Kidney (tissue), 13 donors: ENCODE measurements at regions not wholly inside any gene's neighbourhood (a gene's known extent, or its start where the extent isn't known, plus 50 kb on each side); places are given as distances from the start of the nearest gene placed in this dataset.

ENCODE experiments used
- DNase-seq, 5 donors: peaks; one replicate each; pipeline ENCODE4 v3.0.0-alpha.2; 2013 to 2020
- FAIRE-seq: peaks from 2 replicates; lab custom pipeline; 2012; peaks lifted over from hg19 to GRCh38; lab: Jason Lieb, UNC
- H3K27ac ChIP-seq, 2 donors: one replicate each; pipeline ENCODE4 v1.7.0; 2013; ENCODE audit warnings: low read depth in 2 of 2, low read length in 2 of 2, inconsistent platforms in 1 of 2
- H3K27me3 ChIP-seq: one replicate; pipeline ENCODE4 v1.7.1; 2013; ENCODE audit warnings: low read length, inconsistent platforms; ENCODE audit not compliant: control insufficient read depth, insufficient read depth
- H3K36me3 ChIP-seq, 3 donors: one replicate each; pipeline versions ENCODE4 v1.7.0 to v1.7.1; 2013; ENCODE audit warnings: low read length in 3 of 3, control low read depth in 1 of 3, inconsistent platforms in 1 of 3; ENCODE audit not compliant: insufficient read depth in 3 of 3, control insufficient read depth in 2 of 3
- H3K4me1 ChIP-seq, 3 donors: one replicate each; pipeline versions ENCODE4 v1.7.0 to v1.7.1; 2013; ENCODE audit warnings: low read length in 3 of 3, inconsistent platforms in 1 of 3, low read depth in 1 of 3; ENCODE audit not compliant: control insufficient read depth in 2 of 3, insufficient read depth in 2 of 3
- H3K4me3 ChIP-seq, 3 donors: one replicate each; pipeline versions ENCODE4 v1.7.0 to v1.8.1; 2013; ENCODE audit warnings: low read length in 3 of 3, control low read depth in 1 of 3, inconsistent platforms in 1 of 3
- H3K9ac ChIP-seq, 3 donors: one replicate each; pipeline versions ENCODE4 v1.7.0 to v1.7.1; 2013; ENCODE audit warnings: low read length in 3 of 3, control low read depth in 1 of 3, inconsistent platforms in 1 of 3
- H3K9me3 ChIP-seq, 3 donors: one replicate each; pipeline versions ENCODE4 v1.7.0 to v1.7.1; 2013; ENCODE audit warnings: low read length in 3 of 3, control low read depth in 1 of 3, inconsistent platforms in 1 of 3; ENCODE audit not compliant: control insufficient read depth in 2 of 3, insufficient read depth in 1 of 3
- CTCF ChIP-seq: IDR thresholded peaks from 3 replicates; pipeline ENCODE4 v1.5.1; 2012; ENCODE audit warnings: mild to moderate bottlenecking, moderate library complexity, borderline replicate concordance; ENCODE audit not compliant: insufficient read depth; ENCODE audit errors: extremely low read depth
- intact Hi-C: fragments of 100-400 bp; cut with DNase I; formaldehyde crosslinking; loops from one replicate; pipeline ENCODE4 v1.11.1; 2022
- donor health status: control.
- donor health status: control.
- donor health status: control.
- donor health status: control.
- donor health status: control.
- donor health status: DM: yes; HTN: yes; CAD: no.
- donor health status: Normal renal cell carcinoma (clear cell type).

GRCh38 chr7:80324032-80324431 lies 187.8 kb downstream of the GNAT3 start:
- no peak overlapping the region for H3K27ac ChIP-seq
- intact Hi-C loops, result no loop called here
- no peak for FAIRE-seq

GRCh38 chr7:80319461-80319860 lies 184.8 kb downstream of the GNAI1 start:
- DNase-seq (no peak), FAIRE-seq (no peak)
- H3K9ac ChIP-seq, result no peak overlapping the region
- H3K4me1 ChIP-seq, result no peaks in the 10 kb centered on the region
- no peaks in the 10 kb centered on the region for H3K36me3 ChIP-seq
- no peak overlapping the region for H3K4me3 ChIP-seq
- H3K27ac ChIP-seq, result no peak overlapping the region
- H3K27me3 ChIP-seq, result no peaks in the 10 kb centered on the region
- intact Hi-C loops, result no loop called here
- H3K9me3 ChIP-seq, result no peaks in the 10 kb centered on the region
- no peak for TF ChIP-seq CTCF

More at GRCh38 chr7:80324032-80324431, 187.8 kb downstream of the GNAT3 start:
- Histone ChIP-seq H3K27me3 (no peaks in the 10 kb centered on the region), H3K4me1 (no peaks in the 10 kb centered on the region), H3K36me3 (no peaks in the 10 kb centered on the region), H3K4me3 (no peak overlapping the region), H3K9ac (no peak overlapping the region), H3K9me3 (no peaks in the 10 kb centered on the region)
- no peak for DNase-seq
- TF ChIP-seq CTCF, result no peak

DNA sequence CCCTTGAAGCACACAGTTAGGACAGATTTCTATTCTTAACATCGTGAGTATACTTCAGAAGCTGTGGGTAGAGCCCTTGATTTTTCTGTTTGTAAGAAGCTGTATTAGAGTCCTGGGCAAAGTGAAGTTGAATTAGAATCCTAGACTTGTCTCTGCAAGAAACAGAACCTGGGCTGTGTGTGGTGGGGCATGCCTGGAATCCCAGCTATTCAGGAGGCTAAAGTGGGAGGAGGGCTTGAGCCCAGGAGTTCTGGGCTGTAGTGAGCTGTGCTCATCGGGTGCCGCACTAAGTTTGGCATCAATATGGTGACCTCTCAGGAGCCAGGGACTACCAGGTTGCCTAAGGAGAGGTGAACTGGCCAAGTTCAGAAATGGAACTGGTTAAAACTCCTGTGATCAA lies 183.4 kb downstream of the GNAI1 start:
- DNase-seq (peak in 1 of 5 donors; percentile 35), FAIRE-seq (no peak)
- no peak overlapping the region for H3K9ac ChIP-seq
- no peak overlapping the region for H3K4me3 ChIP-seq
- H3K27ac ChIP-seq, result no peak overlapping the region
- H3K27me3 ChIP-seq, result no peaks in the 10 kb centered on the region
- no peaks in the 10 kb centered on the region for H3K9me3 ChIP-seq
- intact Hi-C loops, result no loop called here
- no peaks in the 10 kb centered on the region for H3K36me3 ChIP-seq
- TF ChIP-seq CTCF, result no peak
- no peaks in the 10 kb centered on the region for H3K4me1 ChIP-seq

DNA sequence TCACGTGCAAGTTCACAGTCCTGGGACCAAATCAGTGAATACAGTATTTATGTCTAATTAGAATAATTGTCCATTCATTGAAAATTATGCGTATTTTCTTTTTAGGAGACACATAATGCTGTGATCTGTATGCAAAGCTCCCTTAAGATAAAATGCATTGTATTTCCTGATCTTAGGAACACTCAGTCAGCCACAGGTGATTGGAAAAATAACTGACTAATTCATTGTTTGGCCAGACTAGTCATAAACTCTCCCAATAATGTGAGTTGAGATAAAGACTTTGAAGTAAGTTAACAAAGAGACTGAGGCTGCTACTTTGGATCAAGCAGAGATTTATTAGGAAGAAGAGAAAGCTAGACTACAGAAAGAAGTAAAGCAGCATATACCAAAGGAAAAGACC lies 182.2 kb downstream of the GNAI1 start:
- Histone ChIP-seq H3K27me3 (no peaks in the 10 kb centered on the region), H3K9ac (no peak overlapping the region), H3K4me1 (peaks cover 0 to 2% (median 0%) of the 10 kb centered on the region in 3 donors), H3K27ac (no peak overlapping the region), H3K4me3 (no peak overlapping the region), H3K9me3 (no peaks in the 10 kb centered on the region), H3K36me3 (no peaks in the 10 kb centered on the region)
- DNase-seq (no peak), FAIRE-seq (no peak)
- intact Hi-C loops, result no loop called here
- no peak for TF ChIP-seq CTCF
